ENCODE measurements at regions not wholly inside any gene's neighbourhood (a gene's known extent, or its start where the extent isn't known, plus 50 kb on each side); places are given as distances from the start of the nearest gene placed in this dataset.

GRCh38 chr9:38342532-38342931 lies 50.0 kb upstream of the ALDH1B1 start:
- Mint-ChIP-seq H3K27me3 (peaks cover 13% of the 10 kb centered on the region), H3K27ac (no peak overlapping the region)

GRCh38 chr9:38342096-38342495 lies 50.4 kb upstream of the ALDH1B1 start:
- Mint-ChIP-seq H3K9me3 (ENCODE audit: low read depth) (no peaks in the 10 kb centered on the region), H3K36me3 (peaks cover 3% of the 10 kb centered on the region), H3K27me3 (peaks cover 13% of the 10 kb centered on the region), H3K27ac (no peak overlapping the region), H3K4me3 (no peak overlapping the region), H3K4me1 (ENCODE audit: low read depth) (no peaks in the 10 kb centered on the region)

More at GRCh38 chr9:38342532-38342931, 50.0 kb upstream of the ALDH1B1 start:
- Mint-ChIP-seq H3K4me3 (no peak overlapping the region), H3K9me3 (ENCODE audit: low read depth) (no peaks in the 10 kb centered on the region), H3K4me1 (ENCODE audit: low read depth) (no peaks in the 10 kb centered on the region), H3K36me3 (peaks cover 3% of the 10 kb centered on the region)

- peaks cover 3% of the 10 kb centered on the region for H3K36me3 Mint-ChIP-seq
- H3K27me3 Mint-ChIP-seq: peaks cover 7% of the 10 kb centered on the region
- no peak overlapping the region for H3K4me3 Mint-ChIP-seq
- H3K9me3 Mint-ChIP-seq (ENCODE audit: low read depth): no peaks in the 10 kb centered on the region
- H3K27ac Mint-ChIP-seq: no peak overlapping the region
- H3K4me1 Mint-ChIP-seq (ENCODE audit: low read depth): no peaks in the 10 kb centered on the region
Observed at GRCh38 chr9:38339496-38339895, 53.0 kb upstream of the ALDH1B1 start.

GRCh38 chr9:38339087-38339486 lies 53.4 kb upstream of the ALDH1B1 start:
- H3K27me3 Mint-ChIP-seq: peaks cover 7% of the 10 kb centered on the region
- H3K4me1 Mint-ChIP-seq (ENCODE audit: low read depth): no peaks in the 10 kb centered on the region
- no peak overlapping the region for H3K27ac Mint-ChIP-seq
- H3K4me3 Mint-ChIP-seq: no peak overlapping the region
- peaks cover 3% of the 10 kb centered on the region for H3K36me3 Mint-ChIP-seq
- no peaks in the 10 kb centered on the region for H3K9me3 Mint-ChIP-seq (ENCODE audit: low read depth)

GRCh38 chr9:38338342-38339018 lies 54.0 kb upstream of the ALDH1B1 start:
- peaks cover 7% of the 10 kb centered on the region for H3K27me3 Mint-ChIP-seq
- no peak overlapping the region for H3K27ac Mint-ChIP-seq
- no peaks in the 10 kb centered on the region for H3K9me3 Mint-ChIP-seq (ENCODE audit: low read depth)

GRCh38 chr9:38337706-38338264 lies 54.7 kb upstream of the ALDH1B1 start:
- Mint-ChIP-seq H3K4me1 (ENCODE audit: low read depth) (no peaks in the 10 kb centered on the region), H3K9me3 (ENCODE audit: low read depth) (no peaks in the 10 kb centered on the region), H3K27ac (no peak overlapping the region), H3K4me3 (no peak overlapping the region), H3K36me3 (peaks cover 3% of the 10 kb centered on the region), H3K27me3 (peaks cover 7% of the 10 kb centered on the region)

More at GRCh38 chr9:38338342-38339018, 54.0 kb upstream of the ALDH1B1 start:
- Mint-ChIP-seq H3K4me1 (ENCODE audit: low read depth) (no peaks in the 10 kb centered on the region), H3K4me3 (no peak overlapping the region), H3K36me3 (peaks cover 3% of the 10 kb centered on the region)

GRCh38 chr9:38337181-38337580 lies 55.3 kb upstream of the ALDH1B1 start:
- Mint-ChIP-seq H3K27ac (no peak overlapping the region), H3K9me3 (ENCODE audit: low read depth) (no peaks in the 10 kb centered on the region), H3K4me3 (no peak overlapping the region), H3K27me3 (peaks cover 7% of the 10 kb centered on the region), H3K4me1 (ENCODE audit: low read depth) (no peaks in the 10 kb centered on the region), H3K36me3 (peaks cover 3% of the 10 kb centered on the region)

- Mint-ChIP-seq H3K9me3 (ENCODE audit: low read depth) (peaks cover 4% of the 10 kb centered on the region), H3K4me1 (ENCODE audit: low read depth) (no peaks in the 10 kb centered on the region), H3K36me3 (peaks cover 3% of the 10 kb centered on the region), H3K4me3 (no peak overlapping the region), H3K27ac (no peak overlapping the region), H3K27me3 (peaks cover 5% of the 10 kb centered on the region)
Observed at GRCh38 chr9:38336341-38336740, 56.2 kb upstream of the ALDH1B1 start.

- H3K4me1 Mint-ChIP-seq (ENCODE audit: low read depth): no peaks in the 10 kb centered on the region
- H3K9me3 Mint-ChIP-seq (ENCODE audit: low read depth): peaks cover 4% of the 10 kb centered on the region
- no peak overlapping the region for H3K27ac Mint-ChIP-seq
- H3K27me3 Mint-ChIP-seq: peaks cover 2% of the 10 kb centered on the region
- peaks cover under 1% of the 10 kb centered on the region for H3K36me3 Mint-ChIP-seq
- H3K4me3 Mint-ChIP-seq: no peak overlapping the region
Observed at GRCh38 chr9:38335686-38336085, 56.8 kb upstream of the ALDH1B1 start.

- Mint-ChIP-seq H3K36me3 (no peaks in the 10 kb centered on the region), H3K27ac (no peak overlapping the region), H3K27me3 (no peaks in the 10 kb centered on the region), H3K9me3 (ENCODE audit: low read depth) (peaks cover 4% of the 10 kb centered on the region), H3K4me3 (no peak overlapping the region), H3K4me1 (ENCODE audit: low read depth) (no peaks in the 10 kb centered on the region)
Observed at GRCh38 chr9:38334234-38334633, 58.3 kb upstream of the ALDH1B1 start.

- no peak overlapping the region for H3K4me3 Mint-ChIP-seq
- H3K9me3 Mint-ChIP-seq (ENCODE audit: low read depth): peaks cover 4% of the 10 kb centered on the region
- no peaks in the 10 kb centered on the region for H3K4me1 Mint-ChIP-seq (ENCODE audit: low read depth)
- H3K27ac Mint-ChIP-seq: no peak overlapping the region
- no peaks in the 10 kb centered on the region for H3K36me3 Mint-ChIP-seq
- H3K27me3 Mint-ChIP-seq: no peaks in the 10 kb centered on the region
Observed at GRCh38 chr9:38333047-38333446, 59.5 kb upstream of the ALDH1B1 start.

GRCh38 chr9:38332625-38333024 lies 59.9 kb upstream of the ALDH1B1 start:
- H3K27ac Mint-ChIP-seq: no peak overlapping the region
- no peaks in the 10 kb centered on the region for H3K36me3 Mint-ChIP-seq
- peaks cover 4% of the 10 kb centered on the region for H3K9me3 Mint-ChIP-seq (ENCODE audit: low read depth)
- H3K4me3 Mint-ChIP-seq: no peak overlapping the region
- H3K4me1 Mint-ChIP-seq (ENCODE audit: low read depth): no peaks in the 10 kb centered on the region
- no peaks in the 10 kb centered on the region for H3K27me3 Mint-ChIP-seq

GRCh38 chr9:38331141-38331540 lies 61.4 kb upstream of the ALDH1B1 start:
- Mint-ChIP-seq H3K4me1 (ENCODE audit: low read depth) (no peaks in the 10 kb centered on the region), H3K27me3 (no peaks in the 10 kb centered on the region), H3K9me3 (ENCODE audit: low read depth) (peaks cover 4% of the 10 kb centered on the region), H3K27ac (no peak overlapping the region), H3K4me3 (no peak overlapping the region), H3K36me3 (no peaks in the 10 kb centered on the region)

GRCh38 chr9:38329968-38330367 lies 62.5 kb upstream of the ALDH1B1 start:
- no peak overlapping the region for H3K27ac Mint-ChIP-seq
- H3K27me3 Mint-ChIP-seq: no peaks in the 10 kb centered on the region
- peaks cover 4% of the 10 kb centered on the region for H3K9me3 Mint-ChIP-seq (ENCODE audit: low read depth)
- no peaks in the 10 kb centered on the region for H3K36me3 Mint-ChIP-seq
- no peak overlapping the region for H3K4me3 Mint-ChIP-seq
- H3K4me1 Mint-ChIP-seq (ENCODE audit: low read depth): no peaks in the 10 kb centered on the region

- H3K36me3 Mint-ChIP-seq: no peaks in the 10 kb centered on the region
- H3K9me3 Mint-ChIP-seq (ENCODE audit: low read depth): peaks cover 4% of the 10 kb centered on the region
- H3K4me3 Mint-ChIP-seq: no peak overlapping the region
- no peaks in the 10 kb centered on the region for H3K4me1 Mint-ChIP-seq (ENCODE audit: low read depth)
- H3K27ac Mint-ChIP-seq: no peak overlapping the region
- H3K27me3 Mint-ChIP-seq: no peaks in the 10 kb centered on the region
Observed at GRCh38 chr9:38328765-38329164, 63.7 kb upstream of the ALDH1B1 start.

GRCh38 chr9:38326122-38326521 lies 66.4 kb upstream of the ALDH1B1 start:
- no peaks in the 10 kb centered on the region for H3K4me1 Mint-ChIP-seq (ENCODE audit: low read depth)
- peaks cover 3% of the 10 kb centered on the region for H3K36me3 Mint-ChIP-seq
- no peaks in the 10 kb centered on the region for H3K9me3 Mint-ChIP-seq (ENCODE audit: low read depth)
- H3K4me3 Mint-ChIP-seq: no peak overlapping the region
- H3K27ac Mint-ChIP-seq: no peak overlapping the region
- H3K27me3 Mint-ChIP-seq: no peaks in the 10 kb centered on the region
